Right kidney (tissue), 1 donor: ENCODE measurements at regions not wholly inside any gene's neighbourhood (a gene's known extent, or its start where the extent isn't known, plus 50 kb on each side); places are given as distances from the start of the nearest gene placed in this dataset.

Experiments used
- DNase-seq: peaks from one replicate; pipeline ENCODE4 v3.0.0-alpha.2; 2016

DNA sequence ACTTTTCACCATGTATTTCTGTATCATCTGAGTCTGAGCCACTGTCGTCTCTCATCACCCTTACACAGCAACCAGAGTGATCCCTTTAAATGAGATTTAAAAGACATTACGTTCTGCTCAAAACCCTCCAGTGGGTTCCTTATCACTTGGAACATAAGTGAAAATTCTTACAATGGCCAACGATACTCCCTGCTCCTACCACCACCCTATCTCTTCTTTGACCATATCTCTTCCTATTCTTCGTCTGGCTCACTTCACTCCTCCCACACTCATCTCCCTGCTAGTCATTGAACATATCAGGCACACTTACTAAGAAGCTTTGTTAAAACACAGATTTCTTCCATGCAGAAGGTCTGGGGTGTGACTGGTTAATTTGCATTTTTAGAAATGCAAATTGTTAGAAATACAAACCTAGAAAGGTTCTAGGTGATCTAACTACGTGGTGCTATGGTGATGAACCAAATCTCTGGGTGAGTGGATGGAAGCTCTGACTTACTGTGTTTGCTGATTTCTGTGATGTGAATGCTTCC, 166.6 kb upstream of the CD180 start:
- DNase-seq: no peak

DNA sequence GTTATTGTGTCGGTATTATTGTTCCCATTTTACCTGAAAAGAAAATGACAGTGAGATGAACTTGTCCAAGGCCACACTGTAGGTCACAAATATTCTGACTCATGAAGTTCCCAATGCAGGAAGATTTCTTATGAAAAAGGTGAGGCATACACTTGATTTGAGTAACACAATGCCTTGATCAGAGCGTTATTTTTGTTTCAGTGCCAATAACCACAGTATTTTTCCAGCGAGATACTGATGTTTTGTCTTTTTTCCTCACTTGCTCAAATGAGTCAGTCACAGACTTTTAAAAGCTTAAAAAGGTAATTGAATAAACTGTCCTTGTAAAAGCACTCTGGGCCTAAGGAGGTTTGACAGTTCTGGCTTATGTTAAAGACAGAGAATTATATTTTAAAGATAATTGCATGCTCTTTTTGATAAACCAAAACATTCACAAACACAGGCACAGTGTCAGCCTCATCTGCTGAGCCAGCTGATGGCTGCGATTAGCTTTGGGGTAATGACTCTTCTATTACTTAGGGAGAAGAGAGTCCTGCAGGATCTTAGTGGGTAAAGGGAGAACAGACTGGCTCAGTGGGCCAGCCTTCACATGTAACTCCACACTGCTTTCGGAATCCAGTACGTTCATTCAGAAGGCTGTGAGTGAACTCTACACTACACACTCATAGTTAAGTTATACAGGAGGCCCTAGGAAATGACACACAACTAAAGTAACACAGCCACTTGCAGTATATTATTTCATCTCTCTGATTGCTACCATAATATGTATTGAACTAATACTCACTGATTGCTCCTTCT, 165.5 kb upstream of the CD180 start:
- no peak for DNase-seq

DNA sequence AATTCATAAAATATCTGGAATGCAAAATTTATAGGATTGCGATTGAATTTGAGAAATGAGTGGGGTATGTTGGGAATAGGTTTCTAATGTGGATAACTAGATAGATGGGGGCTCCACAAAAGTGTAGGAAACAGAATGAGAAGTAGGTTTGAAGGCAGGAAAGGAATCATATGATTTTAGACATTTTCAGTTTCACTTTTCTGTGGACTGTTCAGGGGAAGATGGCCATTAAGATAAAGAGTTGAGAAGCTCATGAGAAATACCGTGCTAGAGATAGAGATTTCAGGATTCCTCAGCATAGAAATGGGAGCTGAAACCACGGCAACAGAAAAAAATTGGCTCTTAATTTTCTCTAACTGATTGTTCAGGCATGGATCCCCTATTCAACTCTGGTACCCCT, 163.4 kb upstream of the CD180 start:
- DNase-seq: no peak

DNA sequence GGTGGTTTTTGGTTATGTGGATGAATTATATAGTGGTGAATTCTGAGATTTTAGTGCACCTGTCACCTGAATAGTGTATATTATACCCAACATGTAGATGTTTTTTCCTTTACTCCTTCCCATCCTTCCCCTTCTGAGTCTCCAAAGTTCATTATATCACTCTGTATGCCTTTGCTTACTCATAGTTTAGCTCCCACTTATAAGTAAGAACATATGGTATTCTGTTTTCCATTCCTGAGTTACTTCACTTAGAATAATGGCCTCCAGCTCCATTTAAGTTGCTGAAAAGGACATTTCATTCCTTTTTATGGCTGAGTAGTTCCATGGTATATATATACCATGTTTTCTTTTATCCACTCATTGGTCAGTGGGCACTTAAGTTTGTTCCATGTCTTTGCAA, 161.6 kb upstream of the CD180 start:
- DNase-seq: no peak

- no peak for DNase-seq
These were observed 158.6 kb upstream of the CD180 start for GRCh38 chr5:67355120-67355713.

GRCh38 chr5:67353500-67354450, 157.2 kb upstream of the CD180 start:
- no peak for DNase-seq

DNA sequence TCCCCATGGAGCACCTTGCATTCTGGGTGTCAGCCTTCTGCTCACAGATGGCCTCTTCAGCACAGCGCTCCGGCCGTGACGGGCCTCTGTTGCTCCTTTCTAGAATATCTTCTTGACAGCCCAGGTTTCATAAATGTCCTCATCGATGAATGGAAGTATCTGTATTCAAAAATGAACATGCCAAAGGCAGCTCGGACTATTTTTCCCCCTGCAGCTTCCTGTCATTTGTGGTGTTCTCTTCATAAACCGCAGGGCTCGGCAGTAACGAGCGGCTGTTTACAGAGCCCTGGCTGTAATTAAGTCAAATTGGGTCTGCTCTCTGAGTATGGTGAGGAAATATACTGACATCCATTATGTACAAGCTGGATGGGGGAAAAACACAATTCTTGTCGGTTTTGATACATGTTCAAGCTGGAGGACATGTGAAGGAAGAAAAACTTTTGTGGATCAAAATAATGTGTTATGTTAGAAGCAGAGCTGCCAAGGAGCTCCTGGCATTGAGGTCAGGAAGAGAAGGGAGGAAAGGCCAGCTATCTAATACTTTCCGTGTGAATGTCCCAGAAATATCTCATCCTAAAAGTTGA, 154.1 kb upstream of the CD180 start:
- DNase-seq: no peak

- DNase-seq: no peak
These were observed 153.6 kb upstream of the CD180 start for GRCh38 chr5:67350185-67350584.

DNA sequence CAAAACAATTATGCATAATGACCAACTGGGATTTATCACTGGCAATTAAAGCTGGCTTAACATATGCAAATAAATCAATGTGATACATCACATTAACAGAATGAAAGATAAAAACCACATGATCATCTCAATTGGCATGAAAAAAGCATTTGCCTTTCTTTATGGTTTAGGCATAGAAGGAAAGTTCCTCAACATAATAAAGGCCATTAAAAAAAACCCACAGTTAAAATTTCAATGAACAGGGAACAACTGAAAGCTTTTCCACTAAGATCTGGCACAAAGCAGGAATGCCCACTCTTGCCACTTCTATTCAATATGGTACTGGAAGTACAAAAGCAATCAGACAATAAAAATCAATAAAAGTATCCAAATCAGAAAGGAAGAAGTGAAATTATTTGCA, 151.2 kb upstream of the CD180 start:
- no peak for DNase-seq

DNA sequence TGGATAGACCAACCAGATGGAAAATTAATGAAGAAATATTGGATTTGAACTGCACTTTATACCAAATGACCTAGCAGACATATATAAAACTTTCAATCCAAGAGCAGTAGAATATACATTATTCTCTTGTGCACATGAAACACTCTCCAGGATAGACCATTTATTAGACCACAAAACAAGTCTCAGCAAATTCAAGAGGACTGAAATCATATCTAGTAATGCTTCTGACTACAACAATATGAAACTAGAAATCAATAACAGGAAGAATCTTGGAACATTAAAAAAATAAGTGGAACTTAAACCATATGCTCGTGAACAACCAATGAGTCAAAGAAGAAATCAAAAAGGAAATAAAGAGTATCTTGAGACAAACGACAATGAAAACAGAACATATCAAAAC, 150.0 kb upstream of the CD180 start:
- no peak for DNase-seq

GRCh38 chr5:67344870-67345269, 148.3 kb upstream of the CD180 start:
- DNase-seq: no peak

DNA sequence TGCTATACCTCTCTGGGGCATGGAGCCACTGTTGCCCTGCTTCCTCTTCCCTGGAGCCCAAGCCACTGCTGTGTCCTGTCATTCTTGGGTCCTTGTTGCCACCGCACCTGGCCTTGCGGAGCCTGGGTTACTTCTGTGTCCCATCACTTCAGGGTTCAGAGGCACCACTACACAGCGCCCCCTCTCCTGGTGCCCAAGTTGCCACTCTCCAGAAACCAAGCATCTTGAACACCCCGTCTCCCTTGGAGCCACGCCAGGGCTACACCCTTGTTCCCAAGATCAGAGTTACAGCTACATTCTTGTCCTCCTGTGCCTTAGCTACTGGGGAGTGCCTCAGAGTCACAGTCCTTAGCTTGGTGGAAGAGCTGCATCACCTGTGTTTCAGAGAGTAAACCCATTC, 147.2 kb upstream of the CD180 start:
- no peak for DNase-seq

DNA sequence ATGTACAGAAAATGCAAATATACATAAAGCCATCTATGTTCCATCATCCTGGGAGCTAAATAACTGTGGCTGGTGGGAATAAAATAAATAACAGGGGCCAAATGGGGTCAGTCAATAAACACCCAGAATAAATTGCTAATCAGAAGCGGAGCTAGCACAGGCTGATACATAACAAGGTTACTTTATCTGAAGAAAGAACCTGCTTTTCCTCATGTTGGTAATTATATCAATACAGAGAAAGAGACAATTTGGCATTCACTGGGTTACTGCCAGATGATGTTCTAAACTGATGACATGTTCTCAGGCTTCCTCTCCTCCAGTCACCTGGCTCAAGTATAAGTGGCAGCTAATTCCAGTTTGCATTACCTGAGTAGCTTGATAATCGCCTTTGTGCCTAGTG, 144.9 kb upstream of the CD180 start:
- DNase-seq: no peak

DNA sequence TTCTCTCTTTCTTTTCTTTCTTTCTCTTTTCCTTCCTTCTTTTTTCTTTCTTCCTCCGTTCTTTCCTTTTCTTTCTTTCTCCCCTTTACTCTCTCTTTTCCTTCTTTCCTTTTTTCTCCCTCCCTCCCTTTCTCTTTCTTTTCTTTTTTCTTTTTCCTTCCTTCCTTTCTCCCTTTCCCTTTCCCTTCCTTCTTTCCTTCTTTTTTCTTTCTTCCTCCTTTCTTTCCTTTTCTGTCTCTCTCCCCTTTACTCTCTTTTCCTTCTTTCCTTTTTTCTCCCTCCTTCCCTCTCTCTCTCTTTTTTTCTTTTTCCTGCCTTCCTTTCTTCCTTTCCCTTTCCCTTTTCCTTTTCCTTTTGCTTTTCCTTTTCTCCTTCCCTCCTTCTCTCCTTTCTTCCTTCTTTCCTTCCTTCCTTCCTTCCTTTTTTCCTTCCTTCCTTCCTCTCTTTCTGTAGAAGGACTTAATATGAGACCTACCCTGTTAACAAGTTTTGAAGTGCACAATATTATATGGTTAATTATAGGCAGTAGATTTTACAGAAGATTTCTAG, 142.7 kb upstream of the CD180 start:
- no peak for DNase-seq

DNA sequence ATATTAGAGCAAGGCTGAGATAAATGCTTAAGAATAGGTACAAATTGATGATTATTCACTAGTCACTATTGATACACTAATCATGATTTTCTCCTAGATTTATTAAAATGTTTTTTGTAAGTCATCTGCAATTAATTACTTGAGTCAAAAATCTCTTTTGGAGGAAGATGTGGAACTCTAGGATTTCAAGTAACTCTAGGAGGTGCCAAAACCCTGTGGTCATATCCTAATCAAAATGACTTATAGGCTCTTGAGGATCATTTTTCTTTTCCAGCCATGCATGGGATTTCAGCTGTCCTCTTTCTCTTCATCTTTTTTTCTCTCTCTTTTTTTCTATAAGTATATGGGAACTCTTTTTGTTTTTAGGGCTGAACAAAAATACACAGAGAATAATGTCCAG, 141.8 kb upstream of the CD180 start:
- no peak for DNase-seq

GRCh38 chr5:67337751-67338150, 141.2 kb upstream of the CD180 start:
- no peak for DNase-seq

GRCh38 chr5:67335426-67335825, 138.8 kb upstream of the CD180 start:
- no peak for DNase-seq

DNA sequence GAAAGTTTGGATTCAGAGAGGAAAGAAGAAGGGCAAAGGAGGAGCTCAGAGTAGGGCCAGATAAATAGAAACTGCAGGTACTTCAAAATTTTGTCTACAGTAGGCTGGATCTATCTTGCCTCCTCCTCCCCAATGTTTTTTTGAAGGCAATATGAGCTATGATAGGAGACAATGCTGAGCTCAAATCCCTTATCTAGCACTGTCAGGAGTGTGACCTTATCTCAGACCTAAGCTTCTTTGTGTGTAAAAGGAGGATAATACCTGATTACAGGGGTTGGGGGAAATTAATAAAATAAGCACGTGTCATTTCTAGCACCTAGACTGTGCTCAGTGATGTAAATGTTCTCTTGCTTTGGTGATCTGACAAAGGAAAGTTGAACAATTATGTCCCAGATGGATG, 137.8 kb upstream of the CD180 start:
- no peak for DNase-seq

GRCh38 chr5:67333171-67333570, 136.6 kb upstream of the CD180 start:
- DNase-seq: no peak

DNA sequence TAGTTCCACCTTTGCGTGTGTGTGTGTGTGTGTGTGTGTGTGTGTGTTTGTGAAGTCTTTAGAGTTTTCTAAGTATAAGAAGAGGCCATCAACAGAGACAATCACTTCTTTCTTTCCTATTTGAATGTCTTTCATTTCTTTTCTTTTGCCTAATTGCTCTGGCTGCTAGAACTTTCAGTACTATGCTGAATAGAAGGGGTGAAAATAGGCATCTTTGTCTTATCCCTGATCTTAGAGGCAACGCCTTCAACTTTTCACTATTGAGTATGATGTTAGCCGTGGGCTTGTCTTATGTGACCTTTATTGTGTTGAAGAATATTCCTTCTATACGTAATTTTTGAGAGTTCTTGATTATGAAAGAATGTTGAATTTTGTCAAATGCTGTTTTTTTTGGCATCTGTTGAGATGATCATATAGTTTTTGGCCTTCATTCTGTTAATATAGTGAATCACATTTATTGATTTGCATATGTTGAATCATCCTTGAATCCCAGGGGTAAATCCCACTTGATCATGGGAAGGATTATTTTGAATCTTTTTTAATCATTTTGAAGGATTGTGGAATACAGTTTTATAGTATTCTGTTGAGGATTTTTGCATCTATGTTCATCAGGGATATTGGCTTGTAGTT, 134.8 kb upstream of the CD180 start:
- DNase-seq: no peak

- DNase-seq: no peak
These were observed 123.5 kb upstream of the CD180 start for GRCh38 chr5:67319935-67320725.
